Left ventricle myocardium superior (tissue), 1 donor: ENCODE measurements at regions not wholly inside any gene's neighbourhood (a gene's known extent, or its start where the extent isn't known, plus 50 kb on each side); places are given as distances from the start of the nearest gene placed in this dataset.
"Not testable (repeated sequence)": the region's sequence is repeated elsewhere in the genome, so short reads cannot be mapped to it uniquely, and the experiment has no call there.

ENCODE experiments used
- ATAC-seq: fragments of 200-7000 bp; cut with Tn5 transposase; one replicate; pipeline ENCODE4 v1.9.1; 2020; ENCODE audit warnings: mild to moderate bottlenecking, moderate library complexity
- DNase-seq: peaks from one replicate; pipeline ENCODE4 v3.0.0-alpha.2; 2020
- intact Hi-C: fragments of 100-400 bp; cut with micrococcal nuclease; formaldehyde crosslinking; loops from one replicate; pipeline ENCODE4 v1.11.0; 2022
- donor health status: DM: no; HTN: yes; CAD: no; lungs with severe emphysema.

DNA sequence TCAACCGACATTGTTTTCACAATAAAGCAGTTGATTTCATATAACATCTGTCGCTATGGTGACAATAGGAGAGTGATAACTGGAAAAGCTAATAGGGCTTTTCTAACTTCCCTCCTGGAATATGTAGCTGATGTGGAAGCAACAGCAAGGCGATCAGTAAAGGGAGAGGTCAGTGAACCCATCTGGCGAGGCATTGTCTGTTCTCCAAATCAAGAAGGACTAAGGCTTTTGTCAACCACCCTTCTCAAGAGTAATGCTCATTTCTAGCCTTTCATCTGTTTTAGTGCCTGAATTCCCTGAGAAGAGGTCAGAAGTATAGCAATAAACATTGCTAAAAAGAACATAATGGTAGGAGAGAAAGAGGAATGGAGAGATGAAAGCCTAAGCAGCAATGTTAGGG is 201.3 kb downstream of the AKAP7 start:
- DNase-seq (no peak), ATAC-seq (no peak)
- intact Hi-C loops: no loop called here

DNA sequence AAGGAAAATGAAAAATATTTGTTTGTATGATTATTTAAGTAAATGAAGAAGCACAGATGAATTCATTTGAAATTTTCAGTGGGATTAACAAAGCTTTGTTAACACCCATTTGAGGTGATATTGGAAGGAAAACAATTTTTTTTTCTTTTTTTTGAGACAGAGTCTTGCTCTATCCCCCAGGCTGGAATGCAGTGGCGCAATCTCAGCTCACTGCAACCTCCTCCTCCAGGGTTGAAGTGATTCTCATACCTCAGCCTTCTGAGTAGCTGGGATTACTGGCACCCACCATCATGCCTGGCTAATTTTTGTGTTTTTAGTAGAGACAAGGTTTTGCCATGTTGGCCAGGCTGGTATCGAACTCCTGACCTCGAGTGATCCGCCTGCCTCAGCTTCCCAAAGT is 211.6 kb downstream of the AKAP7 start:
- ATAC-seq, intact Hi-C loops, DNase-seq: not testable (repeated sequence)

DNA sequence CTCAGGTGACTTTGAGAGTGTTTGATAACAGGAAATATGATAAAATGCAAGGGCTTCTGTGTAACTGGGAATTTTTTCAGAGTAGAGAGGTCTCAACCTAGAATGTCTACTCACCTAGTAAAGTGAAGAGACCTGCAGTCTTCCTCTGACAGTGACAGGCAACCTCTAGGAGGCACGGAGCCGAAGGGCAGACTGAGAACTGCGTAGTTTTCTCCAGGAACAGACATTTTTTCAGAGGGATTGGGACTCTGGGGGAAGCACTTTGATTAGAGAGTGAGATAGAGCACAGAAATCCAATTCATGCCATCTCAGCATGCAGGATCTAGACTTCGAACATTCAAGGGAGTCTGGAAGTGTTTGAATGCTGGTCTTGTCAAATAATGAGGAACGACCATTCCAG is 213.3 kb downstream of the AKAP7 start:
- ATAC-seq (no peak), DNase-seq (no peak)
- intact Hi-C loops: no loop called here

DNA sequence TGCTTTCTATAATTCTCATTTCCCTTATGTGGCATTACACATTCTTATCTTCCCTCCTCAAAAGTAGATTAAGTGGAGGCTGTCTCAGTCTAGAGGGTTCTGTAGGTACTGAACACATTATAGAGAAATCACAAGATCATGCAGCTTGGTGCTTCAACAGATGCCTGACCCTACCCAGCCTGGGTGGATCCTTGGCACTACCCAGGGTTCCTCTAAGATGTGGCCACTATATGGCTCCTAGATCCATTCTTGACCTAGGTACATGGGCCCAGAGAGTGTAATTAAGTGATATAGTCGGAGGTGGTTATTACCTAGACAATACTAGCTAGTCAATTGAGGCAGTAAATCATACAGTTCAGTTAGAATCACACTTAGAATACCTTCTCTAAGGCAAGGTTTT is 213.9 kb downstream of the AKAP7 start:
- DNase-seq: no peak
- ATAC-seq: no peak
- intact Hi-C loops: no loop called here

DNA sequence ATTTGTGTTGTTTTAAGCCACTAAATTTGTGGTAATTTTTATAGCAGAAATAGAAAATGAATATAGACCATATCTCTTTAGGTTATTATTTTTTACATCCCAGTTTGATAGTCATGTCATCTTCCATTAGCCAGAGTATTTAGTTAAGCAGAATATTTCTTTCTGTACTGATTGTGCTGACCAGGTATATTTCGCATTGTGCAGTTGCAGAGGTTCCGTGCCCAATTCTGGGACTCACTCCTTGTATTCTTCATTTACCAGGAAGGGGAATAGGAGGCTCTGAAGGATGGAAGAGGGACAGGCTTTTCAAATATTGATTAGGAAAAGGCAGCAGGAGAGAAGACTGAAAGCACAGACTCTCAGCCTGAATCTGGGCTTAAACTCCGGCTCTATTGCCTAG is 217.8 kb downstream of the AKAP7 start:
- ATAC-seq: no peak
- no peak for DNase-seq
- intact Hi-C loops: no loop called here

- ATAC-seq: no peak
- intact Hi-C loops: no loop called here
- no peak for DNase-seq
Observed at GRCh38 chr6:131353876-131354275, 218.6 kb downstream of the AKAP7 start.

GRCh38 chr6:131354356-131354755 is 218.7 kb upstream of the ARG1 start:
- intact Hi-C loops: no loop called here
- ATAC-seq: no peak
- no peak for DNase-seq

GRCh38 chr6:131356161-131356560 is 216.9 kb upstream of the ARG1 start:
- intact Hi-C loops: no loop called here
- ATAC-seq: no peak
- DNase-seq: no peak

DNA sequence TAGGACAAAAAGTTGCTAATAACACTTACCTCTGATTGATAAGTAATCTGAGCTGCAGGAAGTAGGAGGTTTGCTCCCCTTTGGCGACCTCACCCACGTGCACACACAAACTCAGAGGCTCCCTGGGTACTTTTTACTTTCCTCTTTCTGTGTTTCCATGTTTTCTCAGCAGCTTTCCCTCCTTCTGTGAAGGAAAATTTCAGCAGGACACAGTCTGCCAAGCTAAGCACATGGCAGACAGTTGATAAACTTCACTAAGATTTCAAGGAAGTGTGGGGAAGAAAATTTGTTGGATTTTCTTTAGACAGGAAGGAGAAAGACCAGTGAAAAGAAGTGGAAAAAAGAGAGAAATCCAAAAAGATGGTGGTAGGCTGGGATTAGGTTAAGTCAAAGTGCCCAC is 215.5 kb upstream of the ARG1 start:
- intact Hi-C loops: no loop called here
- ATAC-seq (no peak), DNase-seq (no peak)

GRCh38 chr6:131362070-131362469 is 211.0 kb upstream of the ARG1 start:
- ATAC-seq: no peak

DNA sequence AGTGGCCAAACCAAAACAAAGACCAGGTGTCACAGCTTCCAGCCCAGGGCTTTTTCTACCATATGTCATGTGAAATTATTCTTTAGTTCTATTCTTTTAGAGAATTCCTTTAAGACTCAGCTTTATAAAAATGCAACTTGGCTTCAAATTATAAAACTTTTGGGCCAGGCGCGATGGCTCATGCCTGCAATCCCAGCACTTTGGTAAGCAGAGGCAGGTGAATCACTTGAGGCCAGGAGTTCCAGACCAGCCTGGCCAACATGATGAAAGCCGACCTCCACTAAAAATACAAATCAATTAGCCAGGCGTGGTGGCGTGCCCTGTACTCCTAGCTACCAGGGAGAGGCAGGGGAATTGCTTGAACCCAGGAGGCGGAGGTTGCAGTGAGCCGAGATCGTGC is 210.3 kb upstream of the ARG1 start:
- intact Hi-C loops: no loop called here
- no peak for ATAC-seq
- no peak for DNase-seq

More at GRCh38 chr6:131362070-131362469, 211.0 kb upstream of the ARG1 start:
- intact Hi-C loops: no loop called here
- no peak for DNase-seq

DNA sequence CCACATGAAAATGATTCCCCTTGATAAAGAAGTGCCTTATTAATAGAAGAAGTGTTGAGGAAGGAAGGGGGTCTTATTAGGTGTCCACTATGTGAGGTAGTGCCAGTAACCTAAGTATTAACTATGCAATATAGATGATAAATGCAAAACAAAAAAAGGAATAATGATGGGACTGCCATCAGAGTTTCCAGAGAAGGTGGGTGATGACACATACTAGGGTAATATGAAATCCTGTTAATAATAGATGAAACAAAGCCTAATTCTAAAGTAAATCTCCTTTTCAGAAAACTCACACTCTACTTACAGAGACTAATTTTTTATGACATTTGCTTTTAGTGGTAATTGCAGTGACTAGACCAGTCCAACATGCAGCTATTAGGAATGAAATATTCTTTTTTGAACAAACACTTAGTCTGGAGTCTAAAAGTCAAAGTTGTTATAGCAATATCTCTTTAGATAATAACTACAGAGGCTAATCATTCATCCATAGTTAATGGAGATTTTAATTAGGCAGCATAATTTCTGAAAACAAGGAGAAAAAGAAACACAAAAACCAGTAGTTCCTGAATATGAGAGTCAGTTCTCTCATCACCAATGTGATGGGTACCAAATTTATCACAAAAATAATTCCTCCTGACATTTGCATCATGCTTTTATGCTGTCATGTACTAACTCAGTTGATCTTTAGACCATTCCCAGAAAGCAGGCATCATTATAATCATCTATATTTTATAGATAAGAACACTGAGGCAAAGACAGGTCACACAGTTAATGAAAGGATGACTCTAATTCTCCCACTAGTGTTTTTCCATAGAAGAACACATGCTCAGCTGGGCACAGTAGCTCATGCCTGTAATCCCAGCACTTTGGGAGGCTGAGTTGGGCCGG is 208.8 kb upstream of the ARG1 start:
- no peak for ATAC-seq
- intact Hi-C loops: no loop called here
- no peak for DNase-seq

GRCh38 chr6:131366223-131366622 is 206.8 kb upstream of the ARG1 start:
- intact Hi-C loops: no loop called here
- DNase-seq (no peak), ATAC-seq (no peak)

GRCh38 chr6:131367206-131367873 is 205.7 kb upstream of the ARG1 start:
- DNase-seq (no peak), ATAC-seq (no peak)
- intact Hi-C loops: no loop called here

DNA sequence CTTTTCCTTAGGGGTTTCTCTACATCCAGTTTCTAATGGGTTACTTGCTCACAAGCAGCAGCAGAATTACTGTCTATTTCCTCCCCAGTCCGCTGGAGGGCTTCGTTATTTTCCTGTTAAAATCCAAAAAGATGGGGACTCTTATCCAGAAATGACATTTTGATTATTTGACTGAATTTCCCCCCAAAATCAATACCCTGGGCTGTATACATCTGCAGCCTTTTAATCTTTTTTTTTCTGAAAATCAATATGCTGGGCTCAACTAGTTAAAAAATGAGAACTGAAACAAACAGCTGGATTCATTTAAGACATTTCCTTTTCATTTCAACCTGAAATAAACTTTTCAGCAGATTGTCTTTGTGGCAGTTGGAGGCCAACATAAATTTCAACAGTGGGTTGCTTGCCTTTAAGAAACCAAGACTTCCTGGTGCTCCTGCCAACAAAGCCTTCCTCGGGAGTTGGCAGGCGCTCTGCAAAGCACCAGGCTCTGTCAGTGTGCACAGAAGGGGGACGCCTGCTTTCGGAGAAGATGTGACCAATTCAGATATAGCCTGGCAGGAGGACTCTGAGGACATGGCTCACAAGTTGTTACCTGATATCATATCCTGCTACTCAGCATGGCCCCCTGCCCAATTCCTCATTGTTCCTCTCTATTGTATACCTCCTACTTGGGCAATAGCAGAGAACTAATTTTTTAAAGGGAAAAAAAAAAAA is 204.7 kb upstream of the ARG1 start:
- intact Hi-C loops: no loop called here
- DNase-seq: peak; percentile 55

DNA sequence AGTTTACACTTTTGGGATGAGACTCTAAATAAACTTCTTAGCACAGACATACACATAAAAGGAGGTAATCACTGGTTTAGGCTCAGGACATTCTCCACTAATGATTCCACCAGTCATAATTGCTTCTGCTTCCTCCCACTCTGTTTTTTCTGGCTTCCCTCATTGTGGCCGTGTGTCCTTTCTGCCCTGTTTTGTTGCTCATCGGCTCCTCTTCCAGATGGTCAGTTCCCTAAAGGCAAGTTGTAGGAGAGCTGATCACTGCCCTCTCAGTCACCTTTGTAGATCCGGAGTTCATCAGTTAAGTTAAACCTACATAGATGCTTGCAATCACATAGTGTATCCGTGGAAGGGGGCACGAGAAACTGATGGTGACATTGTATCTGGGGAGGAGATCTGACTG is 200.5 kb upstream of the ARG1 start:
- ATAC-seq: no peak
- intact Hi-C loops: no loop called here
- DNase-seq: no peak

More for the DNA sequence above, 204.7 kb upstream of the ARG1 start:
- ATAC-seq: peak; percentile 71

- DNase-seq (no peak), ATAC-seq (no peak)
- intact Hi-C loops: no loop called here
Observed at GRCh38 chr6:131377112-131377705, 195.8 kb upstream of the ARG1 start.

GRCh38 chr6:131378874-131379273 is 194.2 kb upstream of the ARG1 start:
- no peak for DNase-seq
- intact Hi-C loops: no loop called here
- ATAC-seq: no peak

- intact Hi-C loops: no loop called here
- DNase-seq: no peak
- ATAC-seq: no peak
Observed at GRCh38 chr6:131379948-131380347, 193.1 kb upstream of the ARG1 start.
